M059J (cell line): ENCODE measurements at regions not wholly inside any gene's neighbourhood (a gene's known extent, or its start where the extent isn't known, plus 50 kb on each side); places are given as distances from the start of the nearest gene placed in this dataset.
"Not testable (repeated sequence)": the region's sequence is repeated elsewhere in the genome, so short reads cannot be mapped to it uniquely, and the experiment has no call there.

Experiments used
- DNase-seq: peaks from one replicate; pipeline ENCODE4 v3.0.0-alpha.2; 2012; ENCODE audit warnings: low read depth

- DNase-seq, result no peak
Measured at GRCh38 chr5:121319292-121319691, 532.4 kb upstream of the FTMT start.

DNA sequence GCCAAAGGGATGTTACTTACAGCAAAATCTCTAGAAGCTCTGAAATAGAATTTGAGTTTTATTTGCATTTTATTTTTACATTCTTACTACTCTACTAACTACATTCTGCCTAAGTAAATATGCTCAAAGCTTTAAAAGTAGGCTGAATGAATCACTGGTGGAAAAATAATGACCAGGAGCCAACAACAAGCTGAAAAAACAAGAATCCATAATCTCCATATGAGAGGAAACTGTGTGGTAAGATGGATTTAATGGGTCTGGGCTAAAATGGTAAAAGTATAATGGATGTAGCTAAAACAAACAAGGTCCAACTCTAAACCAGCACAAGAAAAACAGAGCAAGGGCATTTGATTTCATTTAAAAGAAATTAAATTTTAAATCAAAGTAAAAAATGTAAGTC lies 525.8 kb upstream of the FTMT start:
- DNase-seq, result no peak

GRCh38 chr5:121350181-121350930 lies 501.3 kb upstream of the FTMT start:
- DNase-seq, result no peak

DNA sequence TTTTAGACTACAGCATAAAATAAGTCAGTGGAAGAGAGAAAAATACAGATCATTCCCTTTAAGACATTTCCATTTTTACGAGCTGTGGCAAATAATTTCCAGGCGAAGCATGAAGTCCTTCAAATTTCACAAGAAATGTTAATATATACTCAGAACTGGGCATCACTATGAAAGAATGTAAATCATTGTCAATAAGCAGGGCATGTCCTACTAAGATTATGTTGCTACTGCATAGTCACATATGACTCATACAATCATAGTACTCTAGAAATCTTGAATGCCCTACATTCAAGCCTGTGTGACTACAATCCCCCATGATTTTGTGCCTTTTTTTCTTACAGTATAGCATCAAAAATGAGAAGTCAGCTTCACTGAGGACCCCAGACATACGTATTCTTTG lies 485.2 kb upstream of the FTMT start:
- DNase-seq, result peak; percentile 8

DNA sequence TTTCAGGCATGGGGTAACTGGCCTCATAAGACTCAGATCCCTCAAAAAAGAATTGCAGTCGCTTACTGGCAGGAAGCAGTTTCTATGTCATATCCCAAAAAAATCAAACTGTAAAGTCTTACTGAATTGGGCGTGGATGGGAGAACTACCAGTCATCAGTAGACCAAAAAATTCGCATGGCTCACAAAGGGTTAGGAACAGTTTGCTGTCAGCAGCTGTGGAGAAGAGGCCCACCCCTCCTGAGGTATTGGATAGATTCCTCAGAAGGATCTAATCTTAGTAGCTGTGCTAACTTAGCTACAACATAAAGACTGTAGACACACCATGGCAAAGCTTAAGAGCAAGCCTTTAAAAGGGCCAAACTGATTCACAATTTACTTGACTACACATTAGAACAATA lies 478.3 kb upstream of the FTMT start:
- no peak for DNase-seq

DNA sequence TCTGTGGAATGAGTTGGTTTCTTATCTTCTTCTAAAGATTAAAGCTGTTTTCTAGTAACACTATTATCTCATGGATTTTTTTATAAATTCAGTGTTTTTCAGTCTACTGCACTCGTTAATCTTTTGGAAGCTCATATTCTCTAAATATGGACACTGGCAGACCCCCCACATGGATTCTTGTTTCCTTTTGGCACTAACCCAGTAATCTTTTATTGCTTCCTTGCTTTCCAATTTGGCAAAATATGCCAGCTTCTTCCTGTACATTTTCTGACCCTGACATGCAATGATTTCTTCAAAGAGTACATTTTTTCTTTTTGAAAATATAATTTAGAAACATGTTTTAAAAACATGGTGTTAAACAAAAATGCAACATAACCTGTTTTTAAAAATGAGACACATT lies 474.2 kb upstream of the FTMT start:
- no peak for DNase-seq

DNA sequence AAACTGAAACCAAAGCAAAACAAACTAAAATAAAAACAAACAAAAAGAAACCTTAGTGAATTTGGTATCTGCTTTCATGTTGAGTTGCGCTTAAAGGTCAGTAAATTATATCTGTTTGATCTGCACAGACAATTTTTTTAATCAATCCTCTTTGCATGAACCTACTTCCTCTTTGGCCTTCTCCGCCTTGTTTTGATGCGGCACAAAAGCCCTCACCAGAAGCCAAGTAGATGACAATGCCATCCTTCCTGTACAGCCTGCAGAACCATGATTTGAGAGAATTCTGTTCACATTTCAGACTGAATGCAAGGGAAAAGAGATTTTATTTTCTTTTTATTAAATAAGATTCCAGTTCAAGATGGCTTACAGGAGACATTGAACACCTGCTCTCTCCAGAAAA lies 473.6 kb upstream of the FTMT start:
- no peak for DNase-seq

- no peak for DNase-seq
Measured at GRCh38 chr5:121378559-121379359, 472.9 kb upstream of the FTMT start.

DNA sequence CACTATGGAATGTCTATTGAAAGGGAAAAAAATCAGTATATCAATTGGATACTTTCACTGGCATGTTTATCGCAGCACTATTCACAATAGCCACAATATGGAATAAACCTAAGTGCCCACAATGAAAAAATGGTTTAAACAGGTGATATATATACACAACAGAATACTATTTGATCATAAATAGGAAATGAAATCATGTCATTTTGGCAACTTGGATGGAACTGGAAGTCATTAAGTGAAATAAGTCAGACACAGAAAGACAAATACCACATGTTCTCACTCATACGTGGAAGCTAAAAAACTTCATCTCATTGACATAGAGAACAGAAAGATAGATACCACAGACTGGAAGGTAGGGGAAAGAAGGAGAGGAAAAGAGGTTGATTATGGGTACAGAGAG lies 471.6 kb upstream of the FTMT start:
- DNase-seq, result no peak

- no peak for DNase-seq
Measured at GRCh38 chr5:121384359-121384758, 467.3 kb upstream of the FTMT start.

DNA sequence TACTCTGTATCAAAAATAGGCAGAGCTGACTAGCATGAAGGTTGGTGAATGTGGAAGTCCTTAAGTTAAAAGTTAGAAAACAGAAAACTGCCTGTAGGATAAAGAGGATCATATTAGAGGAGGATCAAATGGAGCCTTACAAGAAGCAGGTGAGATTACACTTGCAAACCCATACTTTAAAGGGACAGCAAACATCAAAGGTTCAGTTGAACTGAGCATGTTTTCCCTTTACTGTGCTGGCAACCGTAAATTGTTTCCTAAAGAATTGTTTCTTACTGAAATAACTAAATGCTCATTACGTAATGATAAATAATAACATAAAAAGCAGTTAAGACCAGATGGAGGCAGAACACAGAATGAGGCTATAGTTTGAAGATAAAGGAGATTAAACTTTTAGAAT lies 465.3 kb upstream of the FTMT start:
- DNase-seq, result no peak

GRCh38 chr5:121396716-121397115 lies 455.0 kb upstream of the FTMT start:
- DNase-seq, result no peak

GRCh38 chr5:121399879-121400278 lies 451.8 kb upstream of the FTMT start:
- DNase-seq, result no peak

GRCh38 chr5:121408778-121409177 lies 442.9 kb upstream of the FTMT start:
- no peak for DNase-seq

GRCh38 chr5:121415270-121415669 lies 436.4 kb upstream of the FTMT start:
- DNase-seq, result no peak

DNA sequence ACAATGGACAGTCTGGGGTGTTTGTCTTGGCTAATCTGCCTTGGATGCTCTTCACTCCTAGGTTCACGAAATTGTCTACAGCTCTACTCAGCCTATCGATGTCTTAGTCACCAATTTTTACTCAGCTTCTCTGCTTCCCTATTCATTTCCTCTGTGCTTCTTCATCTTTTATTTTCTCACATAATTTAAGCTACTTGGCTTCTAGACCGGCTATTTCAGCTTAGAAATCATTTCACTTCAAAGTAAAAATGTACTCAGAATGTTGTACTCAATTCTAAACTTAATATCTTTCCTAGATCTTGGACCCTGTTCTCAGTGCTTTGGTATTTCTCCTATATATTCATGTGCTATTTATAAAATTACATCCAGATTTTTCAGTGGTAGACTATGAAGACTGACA lies 430.0 kb upstream of the FTMT start:
- DNase-seq, result no peak

GRCh38 chr5:121424976-121425375 lies 426.7 kb upstream of the FTMT start:
- no peak for DNase-seq

GRCh38 chr5:121426153-121426552 lies 425.5 kb upstream of the FTMT start:
- no peak for DNase-seq

DNA sequence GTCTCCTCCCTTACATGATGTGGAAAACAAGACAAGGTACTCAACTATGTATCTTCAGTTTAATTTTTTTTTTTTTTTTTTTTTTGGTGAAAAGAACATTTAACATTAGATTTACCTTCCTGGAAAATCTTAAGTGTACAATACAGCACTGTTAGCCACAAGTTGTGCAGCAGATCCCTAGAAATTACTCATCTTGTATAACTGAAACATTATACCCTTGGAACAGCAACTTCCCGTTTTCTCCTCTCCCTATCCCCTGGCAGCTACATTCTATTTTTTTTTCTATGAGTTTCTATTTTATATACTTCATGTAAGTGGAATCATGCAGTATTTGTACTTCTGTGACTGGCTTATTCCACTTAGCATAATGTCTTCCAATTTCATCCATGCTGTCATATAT lies 421.9 kb upstream of the FTMT start:
- no peak for DNase-seq

- no peak for DNase-seq
Measured at GRCh38 chr5:121430538-121430937, 421.1 kb upstream of the FTMT start.

GRCh38 chr5:121445511-121445910 lies 406.2 kb upstream of the FTMT start:
- DNase-seq, result no peak

GRCh38 chr5:121462441-121462840 lies 389.2 kb upstream of the FTMT start:
- no peak for DNase-seq

DNA sequence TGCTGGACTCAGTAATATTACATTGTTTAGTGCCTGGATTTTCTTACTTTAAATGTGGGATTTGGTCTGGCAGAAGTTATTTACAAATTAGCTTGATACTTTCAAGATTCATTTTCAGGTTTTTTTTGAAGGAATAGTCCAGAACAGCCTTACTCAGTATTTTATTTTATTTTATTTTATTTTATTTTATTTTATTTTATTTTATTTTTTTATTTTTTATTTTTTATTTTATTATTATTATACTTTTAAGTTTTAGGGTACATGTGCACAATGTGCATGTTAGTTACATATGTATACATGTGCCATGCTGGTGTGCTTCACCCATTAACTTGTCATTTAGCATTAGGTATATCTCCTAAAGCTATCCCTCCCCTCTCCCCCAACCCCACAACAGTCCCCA lies 380.5 kb upstream of the FTMT start:
- DNase-seq, result not testable (repeated sequence)
